Caki2 (cell line): ENCODE measurements at regions not wholly inside any gene's neighbourhood (a gene's known extent, or its start where the extent isn't known, plus 50 kb on each side); places are given as distances from the start of the nearest gene placed in this dataset.
"Not testable (repeated sequence)": the region's sequence is repeated elsewhere in the genome, so short reads cannot be mapped to it uniquely, and the experiment has no call there.

ENCODE experiments used
- DNase-seq: peaks from one replicate; pipeline ENCODE4 v3.0.0-alpha.2; 2015; ENCODE audit warnings: low read depth
- in situ Hi-C: cut with HindIII; loops from 2 replicates; pipeline ENCODE4 v1.10.0; 2016; ENCODE audit warnings: low sequenced_read_pairs, low pct_unique_long_range_greater_than_20kb, mixed read lengths

GRCh38 chr2:52036024-52036423, 1004.1 kb upstream of the NRXN1 start:
- in situ Hi-C loops: no loop called here
- no peak for DNase-seq

DNA sequence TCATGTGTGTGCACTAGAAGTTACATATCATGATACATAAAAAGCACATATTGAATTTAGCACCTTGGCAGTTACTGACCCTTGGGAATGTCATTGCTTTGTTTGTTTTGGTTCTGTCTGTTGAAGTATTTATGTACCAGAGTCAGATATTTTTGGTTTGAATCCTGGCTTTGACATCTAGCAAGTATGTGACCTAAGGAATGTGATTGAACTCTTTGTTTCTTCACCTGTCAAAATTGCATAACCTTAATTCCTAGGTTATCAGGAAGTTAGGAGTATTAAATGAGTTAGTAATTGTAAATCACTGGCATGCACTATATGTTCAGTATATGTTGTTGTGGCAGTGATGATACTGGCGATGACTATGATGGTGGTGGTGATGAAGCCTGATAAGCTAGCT, 1003.5 kb upstream of the NRXN1 start:
- no peak for DNase-seq
- in situ Hi-C loops: no loop called here

DNA sequence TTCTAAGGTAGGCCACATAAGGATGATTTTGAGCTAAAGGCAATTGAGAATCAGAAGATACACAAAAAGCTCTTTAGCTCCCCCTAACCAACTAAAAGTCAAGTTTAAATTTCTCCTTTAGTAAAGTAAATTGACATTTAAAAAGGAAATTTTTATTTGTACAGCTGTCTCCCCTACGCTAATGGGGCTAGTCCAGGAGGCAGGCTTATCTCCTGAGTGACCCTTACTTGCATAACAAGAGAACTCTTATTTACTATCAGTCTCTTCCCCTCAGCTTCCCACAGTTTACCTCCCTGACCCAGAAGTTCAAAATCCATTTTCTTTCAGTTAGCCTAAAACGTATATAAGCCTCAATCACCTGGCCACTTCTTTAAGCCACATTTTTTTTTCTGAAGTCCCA, 1002.8 kb upstream of the NRXN1 start:
- DNase-seq: no peak
- in situ Hi-C loops: no loop called here

- DNase-seq: no peak
- in situ Hi-C loops: no loop called here
Measured at GRCh38 chr2:52022006-52022405, 990.1 kb upstream of the NRXN1 start.

DNA sequence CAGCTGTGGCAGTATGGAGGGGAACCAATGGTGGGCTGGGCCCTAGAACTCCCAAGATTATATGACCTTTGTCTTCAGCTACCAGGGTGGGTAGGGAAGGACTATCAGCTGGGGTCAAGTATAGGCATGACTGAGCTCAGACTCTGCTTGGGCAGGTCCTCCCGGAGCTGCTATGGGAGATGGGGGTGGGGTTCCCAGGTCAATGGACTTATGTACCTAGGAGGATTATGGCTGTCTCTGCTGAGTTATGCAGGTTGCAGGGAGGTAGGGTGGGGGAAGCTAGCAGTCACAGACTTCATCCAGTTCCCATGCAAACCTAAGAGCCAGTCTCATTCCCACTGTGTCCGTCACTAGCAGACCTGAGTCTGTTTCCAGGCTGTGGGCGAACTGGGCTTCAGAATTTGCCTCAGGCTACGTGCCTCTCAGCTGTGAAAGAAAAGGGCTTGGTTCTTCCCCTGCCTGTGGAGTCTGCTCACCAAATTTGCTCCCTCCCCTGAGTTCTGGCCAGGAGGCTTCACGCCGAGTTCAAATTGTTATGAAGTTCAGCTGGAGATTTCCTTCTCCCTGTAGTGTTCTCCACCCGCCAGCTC, 985.8 kb upstream of the NRXN1 start:
- in situ Hi-C loops: no loop called here
- DNase-seq: no peak

DNA sequence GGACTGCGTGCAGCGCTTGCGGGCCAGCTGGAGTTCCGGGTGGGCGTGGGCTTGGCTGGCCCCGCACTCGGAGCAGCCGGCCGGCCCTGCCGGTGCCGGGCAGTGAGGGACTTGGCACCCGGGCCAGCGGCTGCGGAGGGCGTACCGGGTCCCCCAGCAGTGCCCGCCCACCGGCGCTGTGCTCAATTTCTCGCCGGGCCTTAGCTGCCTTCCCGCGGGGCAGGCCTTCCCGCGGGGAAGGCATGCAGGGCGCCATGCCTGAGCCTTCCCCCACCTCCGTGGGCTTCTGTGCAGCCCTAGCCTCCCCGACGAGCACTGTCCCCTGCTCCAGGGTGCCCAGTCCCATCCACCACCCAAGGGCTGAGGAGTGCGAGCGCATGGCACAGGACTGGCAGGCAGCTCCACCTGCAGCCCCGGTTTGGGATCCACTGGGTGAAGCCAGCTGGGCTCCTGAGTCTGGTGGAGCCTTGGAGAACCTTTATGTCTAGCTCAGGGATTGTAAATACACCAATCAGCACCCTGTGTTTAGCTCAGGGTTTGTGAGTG, 975.0 kb upstream of the NRXN1 start:
- in situ Hi-C loops, DNase-seq: not testable (repeated sequence)

DNA sequence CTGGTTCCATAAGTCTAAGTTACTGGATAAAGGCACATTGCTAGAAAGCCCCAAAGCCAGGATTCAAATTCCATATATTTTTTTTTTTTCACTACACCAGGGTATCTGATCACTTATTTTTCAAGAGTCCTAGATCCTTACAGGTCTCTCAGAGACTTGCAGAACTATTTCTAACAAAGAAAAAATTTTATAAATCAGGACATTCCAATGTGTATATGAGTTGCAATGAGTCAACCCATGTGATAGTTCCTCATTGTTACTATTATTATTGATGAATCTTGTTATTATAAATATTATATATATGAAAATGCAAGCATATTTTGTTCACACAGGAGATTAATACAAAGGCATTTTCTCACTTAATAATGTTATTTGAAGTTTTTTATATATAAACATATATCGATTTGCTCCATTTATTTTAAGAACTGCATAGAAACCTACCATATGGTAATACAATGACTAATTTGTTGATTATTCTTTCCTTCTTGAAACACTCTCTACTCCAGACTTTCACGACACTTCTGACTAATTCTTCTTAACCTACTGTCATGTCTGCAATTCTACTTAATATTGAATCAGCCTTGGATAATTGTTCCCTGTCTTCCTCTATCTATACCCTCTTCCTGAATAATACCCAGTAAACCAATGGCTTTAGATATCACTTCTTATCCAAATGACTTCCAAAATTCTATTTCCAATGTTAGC, 968.4 kb upstream of the NRXN1 start:
- in situ Hi-C loops: no loop called here
- no peak for DNase-seq

GRCh38 chr2:51998890-51999289, 967.0 kb upstream of the NRXN1 start:
- in situ Hi-C loops: no loop called here
- no peak for DNase-seq

DNA sequence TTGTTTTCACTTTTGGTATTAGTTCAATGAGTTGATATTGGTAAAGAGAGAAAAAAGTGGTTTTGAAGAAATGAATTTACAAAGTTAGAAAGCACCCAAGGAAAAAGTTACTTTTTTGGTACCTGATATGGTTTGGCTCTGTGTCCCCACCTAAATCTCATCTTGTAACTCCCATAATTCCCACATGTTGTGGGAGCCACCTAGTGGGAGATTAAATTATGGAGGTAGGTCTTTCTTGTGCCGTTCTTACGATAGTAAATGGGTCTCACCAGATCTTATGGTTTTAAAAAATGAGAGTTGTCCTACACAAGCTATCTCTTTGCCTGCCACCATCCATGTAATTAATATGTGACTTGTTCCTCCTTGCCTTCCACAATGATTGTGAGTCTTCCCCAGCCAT, 965.6 kb upstream of the NRXN1 start:
- in situ Hi-C loops: no loop called here
- DNase-seq: peak; percentile 6

GRCh38 chr2:51995293-51995692, 963.4 kb upstream of the NRXN1 start:
- no peak for DNase-seq
- in situ Hi-C loops: no loop called here

DNA sequence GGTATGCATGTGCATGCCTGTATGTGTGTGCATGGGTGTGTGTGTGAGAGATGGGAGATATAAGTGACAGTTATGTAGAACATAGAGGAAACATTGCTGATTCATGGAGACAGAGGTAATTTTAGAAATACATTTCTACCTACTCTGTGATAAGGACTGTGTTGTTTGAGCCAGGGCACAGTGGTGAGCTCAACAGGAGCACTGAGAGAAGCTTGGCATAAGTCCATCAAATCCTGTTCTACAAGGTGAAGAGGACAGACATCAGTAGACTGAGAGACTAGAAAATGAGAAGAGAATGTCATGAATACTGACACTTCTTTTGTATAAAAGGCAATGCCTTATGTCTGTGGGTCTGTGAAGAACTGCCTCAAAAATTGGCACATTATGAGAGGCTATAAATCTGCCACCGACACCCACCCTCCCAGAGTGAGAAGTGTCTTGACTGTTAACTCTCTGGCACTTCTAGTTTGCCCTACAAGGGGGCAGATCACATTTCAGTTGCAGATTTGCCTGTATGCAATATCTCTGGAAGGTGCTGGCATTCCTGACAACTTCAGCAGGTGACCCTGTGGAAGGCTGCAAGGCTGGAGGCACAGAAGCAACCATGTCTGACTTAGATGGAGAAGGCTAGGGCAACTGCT, 962.3 kb upstream of the NRXN1 start:
- in situ Hi-C loops: no loop called here
- no peak for DNase-seq

- in situ Hi-C loops: no loop called here
- DNase-seq: no peak
Measured at GRCh38 chr2:51990684-51991083, 958.8 kb upstream of the NRXN1 start.

DNA sequence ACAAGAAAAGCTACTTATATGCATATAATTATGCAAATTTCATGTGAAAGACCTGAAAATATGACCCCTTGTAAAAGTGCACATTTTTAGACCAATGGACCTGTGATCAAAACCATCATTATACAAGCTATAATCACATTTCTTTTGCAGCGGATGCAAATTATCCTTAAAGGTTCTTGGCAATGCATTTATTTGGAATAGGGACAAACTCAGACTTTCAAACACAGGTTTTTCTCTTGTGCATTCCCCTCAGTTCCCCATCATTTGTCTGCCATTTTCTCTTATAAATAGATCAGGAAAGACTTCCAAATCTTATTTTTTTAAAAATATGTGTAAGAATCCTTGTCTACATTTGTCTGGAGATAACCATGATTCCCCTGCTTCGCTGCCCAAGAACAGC, 954.2 kb upstream of the NRXN1 start:
- in situ Hi-C loops: no loop called here
- DNase-seq: no peak

- in situ Hi-C loops: no loop called here
- DNase-seq: no peak
Measured at GRCh38 chr2:51981783-51982182, 949.9 kb upstream of the NRXN1 start.

GRCh38 chr2:51976623-51977022, 944.7 kb upstream of the NRXN1 start:
- in situ Hi-C loops: no loop called here
- DNase-seq: no peak

DNA sequence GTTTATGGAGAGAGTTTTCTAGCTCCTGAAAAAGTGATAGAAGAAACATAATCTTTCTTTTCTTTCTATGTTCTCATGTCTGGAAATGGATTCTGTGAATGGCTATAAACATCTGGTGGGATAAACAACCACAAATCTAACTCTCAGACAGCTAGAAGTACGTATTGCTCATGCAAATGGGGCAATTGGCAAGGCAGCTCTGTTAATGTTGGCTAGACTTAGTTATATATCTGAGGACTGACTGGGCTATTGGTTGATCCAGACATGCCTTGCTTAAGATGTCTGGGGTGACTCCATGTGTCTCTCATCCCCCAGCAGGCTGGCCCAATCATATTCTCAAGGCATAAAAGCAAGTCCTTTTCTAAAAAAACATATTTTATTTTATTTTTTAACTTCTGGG, 939.2 kb upstream of the NRXN1 start:
- no peak for DNase-seq
- in situ Hi-C loops: no loop called here

DNA sequence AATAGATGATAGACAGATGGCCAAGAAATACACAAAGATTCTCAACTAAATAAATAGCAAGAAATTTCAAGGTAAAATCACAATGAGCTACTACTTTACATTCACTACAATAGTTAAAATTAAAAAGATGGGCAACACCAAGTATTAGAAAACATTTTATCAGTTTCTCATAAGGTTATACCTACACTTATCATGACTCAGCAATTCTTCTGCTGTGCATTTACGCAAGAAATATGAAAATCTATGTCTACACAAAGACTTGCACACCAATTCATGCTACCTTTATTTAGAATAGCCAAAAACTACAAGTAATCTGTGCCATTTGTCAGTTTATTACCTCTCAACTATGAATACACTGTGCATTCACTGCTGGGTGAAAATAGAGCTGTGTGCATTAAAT, 937.4 kb upstream of the NRXN1 start:
- no peak for DNase-seq
- in situ Hi-C loops: no loop called here

GRCh38 chr2:51960841-51961335, 929.0 kb upstream of the NRXN1 start:
- peak; percentile 12 for DNase-seq
- in situ Hi-C loops: no loop called here

DNA sequence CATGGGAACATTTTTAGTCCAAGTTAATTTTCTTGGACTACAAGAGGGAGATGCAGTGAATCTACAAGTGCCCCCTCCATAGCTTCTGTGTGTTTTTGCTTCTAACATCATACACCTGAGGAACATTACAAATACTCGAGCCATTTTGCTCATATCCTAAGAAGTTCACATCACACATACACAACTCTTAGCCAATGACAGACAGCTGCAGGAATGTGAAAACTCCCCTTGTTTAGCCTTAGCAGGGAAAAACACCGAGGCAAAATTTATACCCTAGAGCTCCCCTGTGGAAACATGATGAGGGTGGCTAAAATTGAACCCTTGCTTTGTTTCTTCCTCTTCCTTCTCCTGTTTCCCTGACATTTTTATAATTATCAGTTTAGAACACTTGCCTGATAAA, 928.3 kb upstream of the NRXN1 start:
- DNase-seq: no peak
- in situ Hi-C loops: no loop called here
